ENCODE measurements at regions not wholly inside any gene's neighbourhood (a gene's known extent, or its start where the extent isn't known, plus 50 kb on each side); places are given as distances from the start of the nearest gene placed in this dataset.
"Not testable (repeated sequence)": the region's sequence is repeated elsewhere in the genome, so short reads cannot be mapped to it uniquely, and the experiment has no call there.

DNA sequence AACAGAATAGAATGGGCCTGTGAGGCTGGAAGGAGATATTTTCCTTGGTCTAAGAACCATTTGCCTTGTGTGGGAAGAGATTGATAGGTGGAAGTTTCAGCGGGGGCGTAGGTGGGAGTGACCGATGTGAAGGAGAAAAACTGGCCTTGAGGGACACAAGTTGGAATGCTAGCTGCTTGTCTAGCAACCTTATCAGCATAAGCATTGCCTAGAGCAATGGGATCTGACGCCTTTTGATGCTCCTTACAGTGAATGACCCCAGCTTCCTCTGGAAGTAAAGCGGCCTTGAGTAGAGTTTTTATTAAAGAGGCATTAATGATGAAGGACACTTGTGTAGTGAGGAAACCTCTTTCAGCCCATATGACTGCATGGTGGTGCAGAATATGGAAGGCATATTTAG, 843.8 kb upstream of the ANO3 start:
- intact Hi-C loops (cut with micrococcal nuclease): not testable (repeated sequence)

DNA sequence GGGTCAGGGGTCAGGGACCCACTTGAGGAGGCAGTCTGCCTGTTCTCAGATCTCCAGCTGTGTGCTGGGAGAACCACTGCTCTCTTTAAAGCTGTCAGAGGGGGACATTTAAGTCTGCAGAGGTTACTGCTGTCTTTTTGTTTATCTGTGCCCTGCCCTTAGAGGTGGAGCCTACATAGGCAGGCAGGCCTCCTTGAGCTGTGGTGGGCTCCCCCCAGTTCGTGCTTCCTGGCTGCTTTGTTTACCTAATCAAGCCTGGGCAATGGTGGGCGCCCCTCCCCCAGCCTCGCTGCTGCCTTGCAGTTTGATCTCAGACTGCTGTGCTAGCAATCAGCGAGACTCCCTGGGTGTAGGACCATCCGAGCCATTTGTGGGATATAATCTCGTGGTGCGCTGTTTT, 830.5 kb upstream of the ANO3 start:
- intact Hi-C loops (cut with micrococcal nuclease): not testable (repeated sequence)

DNA sequence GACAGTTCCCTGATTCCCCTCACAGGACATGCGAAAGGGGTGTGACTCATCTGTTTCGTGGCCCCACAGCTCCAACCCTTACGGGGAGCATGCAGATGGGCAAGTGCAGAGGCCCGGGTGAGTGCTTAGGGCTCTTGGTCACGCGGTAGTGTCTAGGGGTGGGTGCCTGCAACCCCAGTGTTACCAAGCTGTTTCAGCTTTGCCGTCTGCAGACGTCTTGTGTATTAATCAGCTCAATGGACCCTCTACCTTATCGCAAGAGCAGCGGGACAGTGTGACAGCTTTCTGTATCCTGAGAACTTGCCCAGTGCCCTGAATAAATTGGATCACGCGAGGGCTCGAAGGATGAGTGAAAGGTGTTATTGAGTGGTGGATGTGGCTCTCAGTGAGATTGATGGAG, 816.4 kb upstream of the ANO3 start:
- intact Hi-C loops (cut with micrococcal nuclease): no loop called here

DNA sequence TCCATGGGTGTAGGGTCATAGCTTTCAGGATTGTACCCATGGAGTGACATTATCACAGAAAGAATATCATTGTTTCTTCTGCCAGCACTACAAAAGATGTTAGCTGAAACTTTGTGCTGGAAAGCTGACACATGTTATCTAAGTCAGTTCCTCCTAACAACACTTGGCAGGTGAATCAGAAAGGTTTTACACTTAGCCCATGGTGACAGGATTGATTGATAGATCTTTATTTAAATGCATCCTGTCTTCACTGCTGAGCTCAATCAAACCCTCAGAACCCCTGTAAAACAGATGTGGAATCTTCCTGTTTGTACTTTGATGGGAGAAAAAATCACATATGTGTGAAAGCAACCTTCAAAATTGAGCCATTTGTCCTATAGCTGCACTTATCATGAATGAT, 811.5 kb upstream of the ANO3 start:
- intact Hi-C loops (cut with micrococcal nuclease): no loop called here

DNA sequence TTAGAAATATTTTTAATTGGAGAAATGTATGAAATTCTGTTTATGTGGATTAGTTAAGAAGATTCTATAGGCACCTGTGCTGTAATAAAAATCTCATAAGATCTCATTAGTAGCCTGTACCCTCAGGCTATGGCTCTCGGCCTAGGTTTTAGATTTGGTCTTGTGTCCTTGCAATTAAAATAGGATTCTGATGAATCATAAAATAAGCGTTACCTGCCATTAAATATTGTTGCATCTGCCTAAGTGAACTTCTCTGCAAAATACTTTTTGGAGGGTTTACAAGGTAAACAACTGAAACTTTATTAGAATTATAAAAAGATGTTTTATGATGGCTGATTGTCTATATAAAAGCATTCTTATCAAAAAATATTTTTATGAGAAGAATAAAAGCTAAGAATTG, 804.1 kb upstream of the ANO3 start:
- intact Hi-C loops (cut with micrococcal nuclease): no loop called here

DNA sequence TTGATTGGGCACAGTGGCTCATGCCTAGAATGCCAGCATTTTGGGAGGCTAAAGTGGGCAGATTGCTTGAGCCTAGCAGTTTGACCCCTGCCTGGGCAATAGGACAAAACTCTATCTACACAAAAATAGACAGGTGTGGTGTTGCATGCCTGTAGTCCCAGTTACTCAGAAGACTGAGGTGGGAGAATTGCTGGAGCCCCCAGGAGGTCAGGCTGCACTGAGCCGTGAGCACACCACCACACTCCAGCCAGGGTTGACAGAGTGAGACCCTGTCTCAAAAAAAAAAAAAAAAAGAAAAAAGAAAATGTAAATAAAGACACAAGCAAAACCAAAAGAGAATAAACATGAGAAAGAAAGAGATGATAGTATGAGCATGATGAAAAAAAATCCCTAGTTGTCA, 802.4 kb upstream of the ANO3 start:
- intact Hi-C loops (cut with micrococcal nuclease): no loop called here

DNA sequence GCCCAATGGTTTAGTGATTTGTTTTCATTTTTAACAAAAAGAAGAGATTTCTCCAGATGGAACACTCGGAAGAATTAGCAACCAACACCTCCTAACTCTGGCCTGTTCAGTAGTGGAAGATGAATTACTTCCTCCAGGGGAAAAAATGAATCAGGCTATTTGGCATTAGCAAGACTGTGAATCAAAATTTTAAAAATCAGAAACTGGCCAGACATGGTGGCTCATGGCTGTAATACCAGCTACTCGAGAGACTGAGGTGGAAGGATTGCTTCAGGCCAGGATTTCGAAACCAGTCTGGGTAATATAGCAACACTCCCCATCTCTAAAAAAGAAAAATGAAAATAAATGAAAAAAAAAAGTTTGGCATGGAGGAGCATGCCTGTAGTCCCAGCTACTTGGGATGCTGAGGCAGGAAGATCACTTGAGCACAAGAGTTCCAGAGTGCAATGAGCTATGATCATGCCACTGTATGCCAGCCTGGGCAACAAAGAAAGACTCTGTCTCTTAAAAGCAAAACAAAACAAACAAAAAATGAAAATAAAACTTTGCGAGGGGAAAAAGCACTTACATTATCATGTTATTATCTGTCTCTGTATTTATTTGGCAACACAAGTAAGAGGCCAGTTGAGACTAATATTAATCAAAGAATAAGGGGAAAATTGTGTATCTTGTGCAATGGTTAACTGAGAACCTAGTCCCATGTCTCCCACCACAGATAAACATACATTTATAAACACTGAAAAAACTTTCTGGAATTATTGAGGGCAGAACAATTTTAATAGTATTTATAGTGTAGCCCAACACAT, 796.3 kb upstream of the ANO3 start:
- intact Hi-C loops (cut with micrococcal nuclease): no loop called here

DNA sequence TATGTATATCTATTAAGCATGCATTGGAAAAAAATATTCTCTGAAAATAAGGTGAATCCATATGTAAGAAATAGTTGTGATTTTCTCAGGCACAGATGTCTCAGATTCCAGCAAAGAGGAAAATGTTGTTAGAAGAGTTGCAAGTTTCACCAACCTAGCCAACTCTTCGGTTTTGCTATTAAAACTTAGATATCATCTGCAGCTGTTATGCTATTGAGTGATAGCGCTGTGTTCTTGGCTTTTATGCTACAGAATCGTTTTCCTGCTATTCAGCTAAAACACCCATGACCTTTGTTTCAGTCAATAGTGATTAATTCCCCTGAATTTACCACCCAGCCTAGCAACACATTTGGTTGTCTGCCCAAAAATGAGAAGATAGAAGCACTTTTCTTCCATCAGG, 795.6 kb upstream of the ANO3 start:
- intact Hi-C loops (cut with micrococcal nuclease): no loop called here

DNA sequence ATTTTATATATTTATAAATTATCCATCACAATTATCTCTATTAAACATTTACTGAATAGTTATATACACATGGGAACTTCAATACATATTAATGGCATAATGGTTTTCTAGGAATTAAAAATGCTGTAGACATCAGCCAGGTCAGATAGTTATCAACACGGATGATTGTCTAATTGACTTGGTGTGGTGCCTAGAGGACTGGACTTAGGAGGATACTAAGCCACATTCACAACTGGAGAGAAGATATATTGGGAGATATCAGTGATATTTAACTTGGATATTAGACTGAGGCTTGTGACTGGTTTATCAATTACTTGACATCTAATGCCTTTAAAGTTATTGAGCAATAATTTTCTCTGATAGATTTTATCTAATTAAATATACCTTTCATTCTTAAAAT, 794.5 kb upstream of the ANO3 start:
- intact Hi-C loops (cut with micrococcal nuclease): no loop called here

DNA sequence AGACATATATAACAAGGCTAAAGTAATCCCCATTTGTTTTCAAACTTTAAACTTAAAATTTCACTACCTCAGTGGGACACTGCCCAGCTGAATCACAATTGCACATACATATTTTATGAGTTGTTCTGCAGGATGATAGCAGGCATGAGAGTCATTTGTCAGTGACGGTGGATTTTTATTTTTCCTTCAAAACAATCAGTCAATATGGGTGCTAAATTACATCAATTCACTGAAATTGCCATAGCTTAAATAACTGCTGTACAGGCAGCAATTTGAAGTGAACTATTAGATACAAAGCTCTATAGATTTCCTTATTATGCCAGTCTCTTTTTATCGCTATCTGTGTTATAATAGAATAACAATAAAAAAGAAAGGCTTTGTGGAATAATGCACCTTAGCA, 784.6 kb upstream of the ANO3 start:
- intact Hi-C loops (cut with micrococcal nuclease): no loop called here

DNA sequence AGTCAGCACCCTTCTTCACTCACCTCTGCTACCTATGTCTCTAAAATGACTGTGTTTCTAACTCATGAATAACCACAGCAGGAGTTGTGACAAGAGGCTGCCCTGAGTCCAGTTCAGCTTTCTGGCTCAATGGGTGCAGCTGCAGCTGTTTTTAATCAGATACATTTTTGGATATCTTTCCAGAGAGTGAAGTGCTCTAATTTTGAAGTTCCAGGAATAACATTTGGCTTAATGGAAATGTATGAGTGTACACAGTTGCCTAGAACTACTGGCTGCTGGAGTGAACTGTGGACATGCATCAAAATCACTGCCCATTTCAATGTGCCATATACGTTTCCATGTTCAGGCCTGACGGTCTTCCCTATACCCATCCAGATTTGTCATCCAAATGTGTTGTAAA, 769.5 kb upstream of the ANO3 start:
- intact Hi-C loops (cut with micrococcal nuclease): no loop called here

DNA sequence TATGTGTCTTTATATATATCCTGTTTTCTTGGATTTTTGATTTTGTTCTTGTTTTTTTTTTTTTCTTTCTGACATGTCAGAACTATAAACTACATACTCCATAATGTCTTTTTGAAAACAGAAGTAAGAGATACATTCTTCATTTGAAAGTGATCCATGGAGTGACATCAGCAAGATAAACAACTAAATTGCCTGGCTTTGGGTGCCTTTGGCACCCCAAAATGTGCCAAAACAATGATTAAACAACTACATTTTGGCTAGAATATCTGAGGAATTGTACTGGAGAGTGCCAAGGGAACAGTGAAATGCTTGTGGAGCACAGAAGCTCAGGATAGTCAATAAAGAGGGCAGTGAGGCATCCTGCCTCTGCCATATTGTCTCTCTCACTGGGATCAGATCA, 766.1 kb upstream of the ANO3 start:
- intact Hi-C loops (cut with micrococcal nuclease): no loop called here

DNA sequence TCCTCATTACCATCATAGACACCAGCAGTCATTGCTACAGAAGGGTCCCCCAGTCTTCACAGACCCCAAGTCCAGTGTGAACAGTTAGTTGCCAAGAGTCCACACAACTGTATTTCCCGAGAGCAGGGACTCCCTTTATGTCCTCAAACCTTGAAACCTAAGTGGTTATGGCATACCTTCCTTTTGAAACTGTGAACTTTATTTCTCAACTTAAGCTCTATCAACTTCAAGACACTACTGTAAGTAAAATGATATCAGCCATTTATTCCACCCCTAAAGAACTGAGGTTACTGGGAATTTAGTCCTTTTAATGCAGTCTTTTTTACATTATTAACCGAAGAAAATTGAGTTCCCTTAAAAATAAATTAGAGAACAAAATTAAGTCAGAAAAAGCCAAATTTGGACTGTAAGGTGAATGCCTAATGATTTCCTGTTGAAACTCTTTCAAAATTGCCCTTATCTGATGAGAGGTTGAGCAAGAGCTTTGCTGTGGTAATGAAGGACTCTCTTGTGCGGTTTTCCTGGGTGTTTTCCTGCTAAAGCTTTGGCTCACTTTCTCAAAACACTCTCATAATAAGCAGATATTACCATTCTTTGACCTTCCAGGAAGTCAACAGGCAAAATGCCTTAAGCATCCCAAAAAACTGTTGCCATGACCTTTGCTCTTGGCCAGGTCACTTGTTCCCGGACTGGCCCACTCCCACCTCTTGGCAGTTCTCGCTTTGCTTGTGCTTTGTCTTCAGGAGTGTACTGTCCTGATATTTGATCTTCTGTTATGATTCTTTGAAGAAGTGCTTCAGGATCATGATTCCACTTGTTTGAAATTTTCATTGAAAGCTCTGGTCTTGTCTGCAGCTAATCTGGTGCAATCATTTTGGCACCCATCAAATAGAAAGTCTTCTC, 765.4 kb upstream of the ANO3 start:
- intact Hi-C loops (cut with micrococcal nuclease): no loop called here

DNA sequence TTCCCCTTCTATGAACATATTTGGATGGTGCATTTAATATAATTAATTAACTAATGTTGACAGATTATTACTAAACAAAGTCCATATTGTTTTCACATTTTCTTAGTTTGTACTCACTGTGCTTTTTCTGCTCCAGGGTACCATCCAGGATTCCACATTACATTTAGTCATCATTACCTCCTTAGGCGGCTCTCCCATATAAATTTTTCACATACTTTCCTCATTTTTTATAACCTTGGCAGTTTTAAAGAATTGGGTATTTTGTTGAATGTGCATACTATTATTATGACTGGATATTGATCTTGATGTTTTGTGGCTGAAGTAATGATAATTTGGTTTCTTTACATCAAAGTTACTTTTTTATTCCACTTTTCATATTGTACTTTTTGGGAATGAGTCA, 755.6 kb upstream of the ANO3 start:
- intact Hi-C loops (cut with micrococcal nuclease): no loop called here

DNA sequence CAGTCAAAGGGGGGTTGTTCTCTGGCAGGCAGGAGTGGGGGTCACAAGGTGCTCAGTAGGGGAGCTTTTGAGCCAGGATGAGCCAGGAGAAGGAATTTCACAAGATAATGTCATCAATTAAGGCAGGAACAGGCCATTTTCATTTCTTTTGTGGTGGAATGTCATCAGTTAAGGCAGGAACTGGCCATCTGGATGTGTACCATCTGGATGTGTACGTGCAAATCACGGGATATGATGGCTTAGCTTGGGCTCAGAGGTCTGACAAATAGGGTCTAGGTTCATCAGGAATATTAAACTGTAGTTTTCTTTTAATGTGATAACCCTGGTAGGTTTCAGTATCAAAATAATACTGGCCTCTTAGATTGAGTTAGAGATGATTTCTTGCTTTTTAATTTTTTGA, 752.4 kb upstream of the ANO3 start:
- intact Hi-C loops (cut with micrococcal nuclease): not testable (repeated sequence)

DNA sequence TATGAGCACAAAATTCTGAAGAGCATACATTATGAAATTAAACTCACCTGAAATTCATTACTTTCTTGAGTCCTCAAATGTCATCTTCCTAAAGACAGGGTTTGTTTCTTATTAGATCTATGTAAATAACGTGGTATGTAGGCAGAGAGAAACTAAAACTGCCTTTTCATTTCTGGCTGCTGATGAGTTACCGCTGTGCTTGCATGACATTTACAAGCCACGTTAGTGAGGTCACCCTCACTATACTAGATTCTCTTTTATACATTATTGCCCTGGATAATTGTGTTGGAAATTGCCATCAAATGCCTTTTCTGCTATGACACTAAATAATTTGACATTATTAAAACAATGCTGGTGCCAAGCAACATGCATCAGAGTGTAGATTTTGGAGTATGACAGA, 748.3 kb upstream of the ANO3 start:
- intact Hi-C loops (cut with micrococcal nuclease): no loop called here

DNA sequence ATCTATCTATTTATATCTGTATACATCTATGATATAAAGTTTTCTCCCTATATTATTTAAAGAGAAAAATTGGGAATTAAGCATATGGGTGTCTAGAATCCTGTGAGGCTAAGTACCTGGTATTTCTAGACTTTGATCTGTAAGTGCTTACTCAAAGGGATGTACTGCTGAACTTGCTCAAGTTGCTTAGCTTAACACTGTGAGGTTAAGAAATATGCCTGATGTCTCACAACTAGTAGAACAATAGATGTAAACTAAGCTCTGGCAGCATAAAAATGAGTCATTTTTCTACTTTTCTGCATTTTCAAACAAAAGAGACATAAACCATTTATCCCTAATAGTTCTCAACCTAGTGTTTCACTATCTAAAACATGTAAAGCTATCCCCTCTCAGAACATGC, 744.4 kb upstream of the ANO3 start:
- intact Hi-C loops (cut with micrococcal nuclease): no loop called here

DNA sequence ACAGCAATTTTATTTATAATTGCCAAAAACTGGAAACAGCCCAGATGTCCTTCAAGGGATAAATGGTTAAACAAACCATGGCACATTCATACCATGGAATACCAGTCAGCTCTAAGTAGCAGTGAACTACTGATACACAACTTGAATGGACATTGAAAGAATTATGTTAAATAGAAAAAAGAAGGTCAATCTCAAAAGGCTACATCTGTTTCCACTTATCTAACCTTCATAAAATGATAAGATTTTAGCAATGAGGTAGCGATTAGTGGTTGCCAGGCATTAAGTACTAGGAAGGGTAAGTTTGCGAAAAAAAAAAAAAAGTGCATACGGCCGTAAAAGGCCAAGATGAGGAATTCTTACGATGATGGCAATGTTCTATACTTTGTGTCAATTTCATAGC, 738.7 kb upstream of the ANO3 start:
- intact Hi-C loops (cut with micrococcal nuclease): no loop called here

DNA sequence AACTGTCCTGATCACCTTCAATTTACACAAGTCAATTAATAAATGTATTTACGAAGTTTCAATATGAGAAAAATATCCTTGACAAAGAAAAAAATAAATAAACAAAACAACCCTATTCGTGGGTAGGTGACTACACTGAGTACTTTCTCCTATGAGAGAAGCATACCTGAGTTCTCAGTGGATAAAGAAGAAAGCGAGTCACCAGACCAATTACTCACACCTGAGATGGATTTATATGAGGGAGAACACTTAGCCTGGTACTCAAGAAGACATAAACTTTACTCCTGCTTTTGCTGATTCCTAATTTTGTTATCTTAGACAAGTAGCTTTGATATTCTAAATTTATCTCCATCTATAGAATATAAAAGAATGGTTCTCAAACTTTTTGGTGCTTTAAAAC, 735.2 kb upstream of the ANO3 start:
- intact Hi-C loops (cut with micrococcal nuclease): no loop called here

DNA sequence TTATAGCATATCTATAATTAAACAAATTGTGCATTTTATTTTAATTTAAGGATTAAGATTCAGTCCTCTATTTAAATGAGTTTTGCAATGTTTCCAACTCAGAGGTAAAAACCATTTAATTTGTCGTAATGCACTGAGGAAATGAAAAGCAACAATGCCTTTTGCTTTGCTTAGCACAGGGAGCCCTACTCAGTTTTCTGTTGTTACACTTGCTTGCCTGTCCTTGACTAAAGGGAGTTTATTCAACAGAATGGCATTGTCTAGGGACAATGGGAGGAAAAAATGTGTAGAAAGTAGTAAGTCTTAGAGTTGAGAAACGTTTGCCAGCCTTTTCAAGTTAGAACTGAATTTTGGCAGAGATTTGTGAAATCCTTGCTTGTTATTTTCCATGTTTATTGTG, 734.2 kb upstream of the ANO3 start:
- intact Hi-C loops (cut with micrococcal nuclease): no loop called here

DNA sequence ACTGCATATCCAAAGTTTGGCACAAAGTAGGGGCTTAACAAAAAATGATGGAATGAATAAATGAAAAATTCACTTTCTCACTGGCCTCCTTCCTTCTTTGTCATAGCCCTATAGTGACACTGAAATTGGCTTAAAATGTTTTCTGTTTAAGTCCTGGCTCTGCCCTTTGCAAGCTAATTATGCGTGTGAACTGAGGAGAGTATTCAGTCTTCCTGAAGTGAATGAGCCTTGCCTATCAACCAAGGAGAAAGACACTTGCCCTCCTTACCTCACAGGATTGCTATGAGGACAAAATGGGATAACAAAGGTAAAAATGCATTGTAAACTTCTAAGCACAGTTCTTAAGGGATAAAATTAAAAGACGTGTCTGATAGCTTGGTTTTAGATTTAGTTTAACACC, 729.8 kb upstream of the ANO3 start:
- intact Hi-C loops (cut with micrococcal nuclease): no loop called here

DNA sequence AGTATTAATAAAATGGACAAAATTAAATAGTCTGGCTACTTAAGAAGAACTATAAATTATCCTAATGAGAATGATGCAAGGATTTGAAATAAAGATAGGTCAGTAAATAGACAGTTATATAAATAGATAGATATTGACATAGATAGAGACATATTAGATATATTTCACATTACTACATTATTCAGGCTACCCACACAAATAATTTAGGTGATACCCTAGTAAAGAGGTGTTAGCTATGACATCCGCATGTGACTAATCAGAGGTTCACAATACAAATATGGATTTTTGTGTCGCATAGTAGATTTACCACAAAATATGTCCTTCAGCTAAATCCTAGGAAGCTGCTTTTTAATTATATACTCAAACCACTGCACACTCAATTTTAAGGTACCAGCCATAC, 729.0 kb upstream of the ANO3 start:
- intact Hi-C loops (cut with micrococcal nuclease): no loop called here

DNA sequence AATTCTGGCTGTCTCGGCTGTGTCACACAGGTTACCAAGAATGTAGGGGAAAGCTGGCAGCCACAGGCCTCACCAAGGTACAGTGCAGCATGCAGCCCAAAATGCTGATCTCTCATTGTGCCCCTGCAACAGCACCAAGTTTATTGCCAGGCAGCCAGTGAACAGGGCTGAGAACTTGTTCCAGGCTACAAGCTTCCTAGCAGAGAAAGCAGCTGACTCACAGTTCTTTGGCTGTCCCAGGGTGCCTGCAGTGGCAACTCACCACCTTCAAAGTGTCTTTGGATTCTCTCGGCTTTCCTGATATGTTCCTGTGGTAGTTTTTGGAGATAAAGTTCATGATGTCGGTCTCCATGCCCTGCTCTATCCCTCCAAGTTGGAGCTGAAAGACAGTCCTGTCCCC, 719.1 kb upstream of the ANO3 start:
- intact Hi-C loops (cut with micrococcal nuclease): no loop called here

All from T-helper 1 cell treated with Interleukin-12 subunit alpha and Interleukin-12 subunit beta and Interleukin-4 antibody, amounts not matched to agents 30 ng/mL and 1 ng/mL, for 36 hours (primary cell).